Mesenchymal stem cell (in vitro differentiated cells and primary cell): ENCODE measurements at regions not wholly inside any gene's neighbourhood (a gene's known extent, or its start where the extent isn't known, plus 50 kb on each side); places are given as distances from the start of the nearest gene placed in this dataset. TPM values are rescaled to one million over a fixed set of nuclear protein-coding genes. Genes with fewer than 3 reads are reported as not detected.

Experiments
- DNase-seq: peaks from one replicate; pipeline ENCODE4 v3.0.0-alpha.2; 2013
- H2AFZ ChIP-seq: one replicate; pipeline ENCODE4 v1.6.1; 2013; ENCODE audit warnings: low read depth, mild to moderate bottlenecking, control low read depth, inconsistent platforms, low read length, moderate library complexity
- H2AK5ac ChIP-seq: 2 replicates; pipeline ENCODE4 v1.6.1; 2013; ENCODE audit warnings: low read length, moderate library complexity, mild to moderate bottlenecking, inconsistent platforms; ENCODE audit not compliant: severe bottlenecking
- H2BK120ac ChIP-seq: one replicate; pipeline ENCODE4 v1.6.1; 2013; ENCODE audit warnings: low read depth, mild to moderate bottlenecking, inconsistent platforms, low read length, moderate library complexity
- H2BK12ac ChIP-seq, 2 experiments: one replicate each; pipeline ENCODE4 v1.6.1; 2013; ENCODE audit warnings: inconsistent platforms in 2 of 2, low read length in 2 of 2, mild to moderate bottlenecking in 2 of 2, moderate library complexity in 2 of 2, control low read depth in 1 of 2
- H2BK15ac ChIP-seq: one replicate; pipeline ENCODE4 v1.6.1; 2013; ENCODE audit warnings: mild to moderate bottlenecking, low read depth, inconsistent platforms; ENCODE audit not compliant: poor library complexity, severe bottlenecking
- H2BK5ac ChIP-seq: 2 replicates; pipeline ENCODE4 v1.6.1; 2013; ENCODE audit warnings: low read depth, mild to moderate bottlenecking, low read length, control low read depth, inconsistent platforms; ENCODE audit not compliant: poor library complexity, severe bottlenecking
- H3K14ac ChIP-seq, 2 experiments: one replicate each; pipeline ENCODE4 v1.6.1; 2013; ENCODE audit warnings: inconsistent platforms in 2 of 2, low read length in 2 of 2, control low read depth in 1 of 2, mild to moderate bottlenecking in 1 of 2, moderate library complexity in 1 of 2
- H3K18ac ChIP-seq, 2 experiments: one replicate each; pipeline ENCODE4 v1.6.1; 2013; ENCODE audit warnings: inconsistent platforms in 2 of 2, low read length in 2 of 2, control low read depth in 1 of 2, low read depth in 1 of 2, mild to moderate bottlenecking in 1 of 2
- H3K23ac ChIP-seq, 2 experiments: one replicate each; pipeline ENCODE4 v1.6.1; 2013; ENCODE audit warnings: inconsistent platforms in 2 of 2, low read length in 2 of 2, mild to moderate bottlenecking in 2 of 2, moderate library complexity in 2 of 2, control low read depth in 1 of 2
- H3K27ac ChIP-seq: 2 replicates; pipeline ENCODE4 v1.5.1; 2013; ENCODE audit warnings: mild to moderate bottlenecking, moderate library complexity, low read length, control low read depth, inconsistent platforms; ENCODE audit not compliant: poor library complexity, severe bottlenecking
- H3K27me3 ChIP-seq, 2 experiments: 2 replicates each; pipeline versions ENCODE4 v1.6.1 to v1.7.0; 2013; ENCODE audit warnings: low read length in 2 of 2, mild to moderate bottlenecking in 2 of 2, moderate library complexity in 2 of 2, control low read depth in 1 of 2, inconsistent platforms in 1 of 2; ENCODE audit not compliant: control insufficient read depth in 1 of 2, insufficient read depth in 1 of 2
- H3K36me3 ChIP-seq, 2 experiments: 2 replicates each; pipeline versions ENCODE4 v1.6.1 to v1.7.0; 2013; ENCODE audit warnings: low read length in 2 of 2, control low read depth in 1 of 2, inconsistent platforms in 1 of 2, low read depth in 1 of 2, mild to moderate bottlenecking in 1 of 2; ENCODE audit not compliant: insufficient read depth in 2 of 2, control insufficient read depth in 1 of 2
- H3K4ac ChIP-seq, 2 experiments: one replicate each; pipeline ENCODE4 v1.6.1; 2013; ENCODE audit warnings: inconsistent platforms in 2 of 2, low read length in 2 of 2, mild to moderate bottlenecking in 2 of 2, moderate library complexity in 2 of 2, control low read depth in 1 of 2, low read depth in 1 of 2
- H3K4me1 ChIP-seq: 2 replicates; pipeline ENCODE4 v1.6.1; 2013; ENCODE audit warnings: low read depth, low read length, control low read depth; ENCODE audit not compliant: control insufficient read depth, insufficient read depth
- H3K4me2 ChIP-seq: 2 replicates; pipeline ENCODE4 v1.6.1; 2013; ENCODE audit warnings: low read length, mild to moderate bottlenecking, inconsistent platforms; ENCODE audit not compliant: poor library complexity, severe bottlenecking
- H3K4me3 ChIP-seq, 2 experiments: 2 replicates each; pipeline versions ENCODE4 v1.5.1 to v1.7.0; 2013; ENCODE audit warnings: low read length in 2 of 2, mild to moderate bottlenecking in 2 of 2, control low read depth in 1 of 2, low read depth in 1 of 2; ENCODE audit not compliant: insufficient read depth in 1 of 2
- H3K79me1 ChIP-seq: replicated peaks from 2 replicates; pipeline ENCODE4 v1.6.1; 2013; ENCODE audit warnings: mild to moderate bottlenecking, control low read depth, low read length, inconsistent platforms; ENCODE audit not compliant: poor library complexity, severe bottlenecking
- H3K9ac ChIP-seq: 2 replicates; pipeline ENCODE4 v1.7.0; 2013; ENCODE audit warnings: mild to moderate bottlenecking, low read length, moderate library complexity
- H3K9me3 ChIP-seq: 2 replicates; pipeline ENCODE4 v1.7.0; 2013; ENCODE audit warnings: mild to moderate bottlenecking, low read length; ENCODE audit not compliant: control insufficient read depth
- H4K8ac ChIP-seq: one replicate; pipeline ENCODE4 v1.6.1; 2013; ENCODE audit warnings: inconsistent platforms, mild to moderate bottlenecking, low read length, moderate library complexity
- H4K91ac ChIP-seq: one replicate; pipeline ENCODE4 v1.6.1; 2013; ENCODE audit warnings: mild to moderate bottlenecking, low read length, inconsistent platforms
- WGBS: methylation state at CpG from one replicate; pipeline ENCODE4 v1.1.7; 2013; ENCODE audit warnings: mixed read lengths; 5-methylcytosine and 5-hydroxymethylcytosine counted together
- small RNA-seq: library from polyadenylated mRNA; stranded (forward); fragments of <200 nt; extraction: miRNeasy Mini kit (QIAGEN cat#:217004); gene quantifications from one replicate; pipeline ENCODE3, GENCODE V24; 2013; ENCODE audit warnings: low read depth

DNA sequence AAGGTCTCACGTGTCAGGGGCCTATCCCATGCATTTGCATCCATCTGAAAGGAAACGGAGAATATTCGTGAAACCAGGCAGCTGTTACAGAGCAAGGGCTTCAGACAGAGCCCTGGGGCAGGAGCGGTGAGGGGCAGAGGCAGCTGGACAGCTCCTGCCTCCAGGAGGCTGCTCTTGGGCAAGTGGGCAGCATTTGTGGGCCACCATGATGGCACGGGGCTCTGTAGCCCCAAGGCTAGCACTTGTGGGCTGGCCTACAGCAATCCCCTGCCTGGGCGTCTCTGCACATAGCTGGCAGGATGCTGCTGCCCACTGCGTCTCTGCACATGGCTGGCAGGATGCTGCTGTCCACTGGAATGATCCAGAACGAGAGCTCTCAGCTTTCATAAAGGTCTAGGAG, 52.8 kb upstream of the PTMA start:
- Histone ChIP-seq H3K4me1 (no peaks in the 10 kb centered on the region), H3K9me3 (no peaks in the 10 kb centered on the region), H3K27me3 (no peaks in the 10 kb centered on the region), H4K8ac (peak overlapping the region; percentile 38), H3K4ac (no peak overlapping the region), H3K14ac (no peak overlapping the region), H3K36me3 (no peaks in the 10 kb centered on the region), H3K9ac (no peak overlapping the region), H3K27ac (no peak overlapping the region), H3K23ac (no peak overlapping the region), H3K18ac (no peak overlapping the region), H3K4me2 (no peak overlapping the region), H3K79me1 (no peaks in the 10 kb centered on the region), H2BK12ac (no peak overlapping the region), H3K4me3 (no peak overlapping the region), H2BK15ac (no peak overlapping the region), H2BK5ac (no peak overlapping the region), H2AFZ (peak overlapping the region; percentile 32), H2AK5ac (no peak overlapping the region), H4K91ac (no peak overlapping the region), H2BK120ac (no peak overlapping the region)
- 61% methylated on average over 8 of the region's 8 CpGs for WGBS
- no peak for DNase-seq

DNA sequence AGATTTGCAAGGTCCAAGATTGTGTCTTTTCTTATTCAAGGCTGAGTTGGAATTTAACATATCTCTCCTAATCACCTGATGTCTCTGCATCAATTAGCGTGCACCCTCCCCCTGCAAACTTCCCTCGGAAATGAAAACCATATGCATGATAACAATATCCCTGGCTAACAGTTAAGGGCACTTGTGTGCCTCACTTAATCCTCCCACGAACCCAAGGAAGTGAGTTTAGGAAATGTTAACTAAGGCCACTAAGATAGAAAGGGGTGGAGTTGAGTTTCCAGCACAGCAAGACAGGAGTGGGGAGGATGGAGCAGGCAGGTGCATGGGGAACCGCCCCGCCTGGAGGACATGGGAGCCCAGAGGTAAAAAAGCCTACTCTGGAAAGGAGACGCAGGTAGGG, 52.4 kb upstream of the PTMA start:
- no peak for DNase-seq
- Histone ChIP-seq H3K18ac (no peak overlapping the region), H3K9ac (no peak overlapping the region), H2BK12ac (no peak overlapping the region), H3K36me3 (no peaks in the 10 kb centered on the region), H2BK120ac (no peak overlapping the region), H3K4me3 (no peak overlapping the region), H4K8ac (no peak overlapping the region), H4K91ac (no peak overlapping the region), H3K79me1 (no peaks in the 10 kb centered on the region), H3K27me3 (no peaks in the 10 kb centered on the region), H2BK5ac (no peak overlapping the region), H3K4me1 (no peaks in the 10 kb centered on the region), H3K27ac (no peak overlapping the region), H3K4me2 (no peak overlapping the region), H3K9me3 (no peaks in the 10 kb centered on the region), H3K4ac (no peak overlapping the region), H2AK5ac (no peak overlapping the region), H3K23ac (no peak overlapping the region), H2AFZ (no peak overlapping the region), H2BK15ac (no peak overlapping the region), H3K14ac (no peak overlapping the region)
- 65% methylated on average over 6 of the region's 6 CpGs for WGBS

Small RNAs in the stretch of these regions (small RNA-seq; reads per million reads assigned to genes)
- not detected for gene RN7SL499P
